ENCODE measurements at regions not wholly inside any gene's neighbourhood (a gene's known extent, or its start where the extent isn't known, plus 50 kb on each side); places are given as distances from the start of the nearest gene placed in this dataset.

DNA sequence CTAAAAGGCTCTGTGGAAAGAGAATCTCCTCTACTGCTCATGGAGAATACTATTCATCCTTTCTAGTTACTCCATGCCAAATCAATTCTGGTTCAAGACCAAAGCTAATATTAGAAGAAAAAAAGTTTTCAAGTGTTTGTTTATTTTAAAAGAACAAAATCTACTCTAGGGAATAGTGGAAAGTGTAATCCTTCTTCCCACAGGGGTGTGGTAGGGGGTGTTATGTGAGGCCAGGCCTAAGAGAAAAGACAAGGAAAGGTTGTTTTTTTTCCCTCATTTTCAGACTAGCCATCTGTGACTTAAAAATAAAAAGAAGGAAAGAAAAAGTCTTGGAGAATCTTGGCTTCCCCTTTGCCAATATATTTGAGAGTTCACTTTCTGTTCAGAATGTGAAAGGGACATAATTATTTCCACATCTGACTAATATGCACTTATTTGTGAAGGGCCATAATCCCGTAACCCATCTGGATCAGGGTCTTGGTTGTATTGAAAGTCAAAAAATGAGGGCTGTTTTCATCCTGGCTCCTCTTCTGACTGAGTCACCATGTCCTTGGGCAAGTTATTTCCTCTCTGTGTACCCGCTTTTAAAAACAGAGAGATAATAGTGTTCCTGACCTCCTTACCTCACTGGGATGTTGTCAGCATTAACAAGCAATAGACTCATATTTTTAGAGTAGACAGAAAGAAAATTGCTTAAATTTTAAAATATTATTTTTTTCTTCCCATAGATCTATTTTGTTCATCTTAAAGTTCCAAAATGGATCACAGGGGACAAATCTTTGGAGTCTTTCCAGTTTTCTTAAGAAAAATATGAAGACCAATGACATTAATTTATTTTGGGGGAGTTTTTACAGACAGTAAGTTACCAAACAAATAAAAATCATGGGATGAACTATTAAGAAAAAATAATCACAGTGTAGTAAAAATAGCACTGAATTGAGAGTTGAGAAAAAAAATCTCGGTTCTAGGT lies 233.7 kb downstream of the IBTK start:
- Mint-ChIP-seq H3K27me3 (peaks cover 1% of the 10 kb centered on the region), H3K4me1 (no peaks in the 10 kb centered on the region), H3K4me3 (no peak overlapping the region), H3K27ac (no peak overlapping the region), H3K9me3 (peaks cover 0 to 3% (median 2%) of the 10 kb centered on the region in 3 donors), H3K36me3 (no peaks in the 10 kb centered on the region)

DNA sequence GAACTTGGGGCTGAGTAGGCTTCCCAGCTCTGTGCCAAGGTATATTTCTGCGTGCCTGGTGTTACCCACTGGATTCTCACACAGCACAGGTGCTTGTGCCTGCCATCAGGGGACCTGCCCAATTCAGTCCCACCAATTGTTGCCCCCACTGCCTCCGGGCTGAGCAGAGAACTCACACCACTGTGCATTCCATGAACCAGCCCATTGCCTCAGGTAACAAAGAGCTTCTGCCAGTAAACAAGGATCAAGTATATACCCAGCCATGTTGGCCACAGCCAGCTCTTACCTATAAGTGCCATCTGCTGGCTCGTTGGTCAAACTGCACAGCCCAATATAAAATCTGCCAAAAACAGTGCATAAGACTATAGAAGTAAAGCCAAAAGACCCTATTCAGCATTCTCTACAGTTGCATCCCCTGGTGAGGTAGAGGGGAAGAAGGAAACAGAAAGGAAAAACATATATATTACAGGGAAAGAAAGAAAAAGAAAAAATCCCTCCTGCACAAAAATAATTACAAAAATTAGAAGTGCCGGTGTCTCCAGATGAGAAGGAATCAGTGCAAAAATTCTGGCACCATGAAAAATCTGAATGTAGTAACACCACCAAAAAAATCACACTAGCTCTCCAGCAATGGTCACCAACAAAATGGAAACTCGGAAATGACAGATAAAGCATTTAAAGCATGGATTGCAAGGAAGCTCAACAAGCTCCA lies 241.4 kb downstream of the IBTK start:
- H3K27me3 Mint-ChIP-seq = no peaks in the 10 kb centered on the region
- peak overlapping the region in 2 of 4 donors; percentile 24 to 67 for H3K4me3 Mint-ChIP-seq
- H3K27ac Mint-ChIP-seq = peak overlapping the region in 2 of 3 donors; percentile 37 to 40
- H3K4me1 Mint-ChIP-seq = no peaks in the 10 kb centered on the region
- peaks cover 0 to 4% (median 3%) of the 10 kb centered on the region in 3 donors for H3K9me3 Mint-ChIP-seq
- no peaks in the 10 kb centered on the region for H3K36me3 Mint-ChIP-seq

DNA sequence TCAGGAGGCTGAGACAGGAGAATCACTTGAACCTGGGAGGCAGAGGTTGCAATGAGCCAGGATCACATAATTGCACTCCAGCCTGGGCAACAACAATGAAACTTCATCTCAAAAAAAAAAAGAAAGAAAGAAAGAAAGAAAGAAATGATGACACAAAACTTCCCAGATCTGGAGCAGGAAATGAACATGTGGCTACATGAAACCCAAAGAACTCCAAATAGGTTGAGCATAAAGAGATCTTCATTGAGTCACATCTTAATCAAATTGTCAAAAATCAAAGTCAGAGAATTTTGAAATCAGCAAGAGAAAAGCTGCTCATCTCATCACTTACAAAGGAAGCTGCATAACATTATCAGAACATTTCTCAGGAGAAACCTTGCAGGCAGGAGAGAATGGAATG lies 247.0 kb downstream of the IBTK start:
- Mint-ChIP-seq H3K9me3 (peaks cover 0 to 2% (median 0%) of the 10 kb centered on the region in 3 donors), H3K36me3 (no peaks in the 10 kb centered on the region), H3K27me3 (peaks cover 1% of the 10 kb centered on the region), H3K4me3 (no peak overlapping the region), H3K4me1 (no peaks in the 10 kb centered on the region), H3K27ac (no peak overlapping the region)

DNA sequence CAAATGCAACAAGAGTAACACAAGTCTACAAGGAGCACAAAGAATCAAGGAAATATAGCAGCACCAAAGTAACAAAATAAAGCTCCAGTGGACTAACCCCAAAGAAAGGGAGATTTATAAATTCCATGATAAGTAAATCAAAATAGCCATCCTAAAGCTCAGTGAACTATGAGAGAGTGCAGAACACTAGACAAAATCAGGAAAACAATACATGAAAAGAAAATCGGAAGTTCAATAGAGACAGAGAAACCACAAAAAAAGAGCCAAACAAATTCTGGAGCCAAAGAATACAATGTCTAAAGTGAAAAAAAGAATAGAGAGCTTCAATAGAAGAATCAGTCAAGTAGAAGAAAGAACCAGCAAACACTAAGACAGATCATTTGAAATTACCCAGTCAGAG lies 247.3 kb upstream of the TENT5A start:
- no peak overlapping the region for H3K27ac Mint-ChIP-seq
- peaks cover 1% of the 10 kb centered on the region for H3K27me3 Mint-ChIP-seq
- no peaks in the 10 kb centered on the region for H3K4me1 Mint-ChIP-seq
- no peaks in the 10 kb centered on the region for H3K36me3 Mint-ChIP-seq
- H3K9me3 Mint-ChIP-seq = peaks cover 0 to 2% (median 0%) of the 10 kb centered on the region in 3 donors
- no peak overlapping the region for H3K4me3 Mint-ChIP-seq

DNA sequence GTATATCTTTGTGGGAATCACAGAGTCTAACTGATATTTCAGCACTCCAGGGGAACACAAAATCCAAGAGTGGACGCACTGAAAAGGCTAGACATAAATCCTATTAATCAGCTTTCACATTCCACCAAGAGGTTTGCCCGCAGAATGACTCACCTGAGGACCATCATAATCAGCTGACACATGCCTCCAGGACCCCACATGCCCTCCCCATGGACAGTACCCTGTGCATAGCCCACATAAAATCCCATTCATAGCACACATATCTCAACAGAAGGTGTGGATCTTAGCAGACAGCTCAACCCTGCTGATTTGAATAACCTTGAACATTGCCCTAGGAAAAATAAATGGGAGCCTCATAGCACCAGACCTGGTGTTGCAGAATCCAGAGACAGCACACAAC lies 246.8 kb upstream of the TENT5A start:
- Mint-ChIP-seq H3K27ac (no peak overlapping the region), H3K36me3 (no peaks in the 10 kb centered on the region), H3K27me3 (peaks cover 1% of the 10 kb centered on the region), H3K4me3 (no peak overlapping the region), H3K4me1 (no peaks in the 10 kb centered on the region), H3K9me3 (peaks cover 0 to 2% (median 0%) of the 10 kb centered on the region in 3 donors)

DNA sequence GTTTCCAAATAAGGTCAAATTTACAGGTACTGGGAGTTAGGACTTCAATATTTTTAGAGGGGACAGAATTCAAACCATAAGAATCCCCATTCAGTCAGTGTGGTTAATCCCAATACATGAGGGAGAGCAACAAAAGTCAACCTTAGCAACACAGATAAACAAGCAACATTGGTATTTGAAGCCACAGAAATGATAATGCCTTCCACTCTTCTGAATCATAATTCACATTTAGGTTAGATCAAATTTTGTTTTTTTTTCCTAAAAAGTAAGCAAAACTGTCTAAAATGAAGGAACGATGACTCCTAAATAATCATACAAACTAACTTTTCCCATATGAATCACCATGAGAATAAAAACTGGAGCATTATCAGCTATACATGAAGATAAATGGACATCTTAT lies 246.0 kb upstream of the TENT5A start:
- peaks cover 1% of the 10 kb centered on the region for H3K27me3 Mint-ChIP-seq
- H3K4me1 Mint-ChIP-seq = no peaks in the 10 kb centered on the region
- peaks cover 0 to 2% (median 0%) of the 10 kb centered on the region in 3 donors for H3K9me3 Mint-ChIP-seq
- peak overlapping the region in 1 of 3 donors; percentile 43 for H3K27ac Mint-ChIP-seq
- no peak overlapping the region for H3K4me3 Mint-ChIP-seq
- H3K36me3 Mint-ChIP-seq = no peaks in the 10 kb centered on the region

DNA sequence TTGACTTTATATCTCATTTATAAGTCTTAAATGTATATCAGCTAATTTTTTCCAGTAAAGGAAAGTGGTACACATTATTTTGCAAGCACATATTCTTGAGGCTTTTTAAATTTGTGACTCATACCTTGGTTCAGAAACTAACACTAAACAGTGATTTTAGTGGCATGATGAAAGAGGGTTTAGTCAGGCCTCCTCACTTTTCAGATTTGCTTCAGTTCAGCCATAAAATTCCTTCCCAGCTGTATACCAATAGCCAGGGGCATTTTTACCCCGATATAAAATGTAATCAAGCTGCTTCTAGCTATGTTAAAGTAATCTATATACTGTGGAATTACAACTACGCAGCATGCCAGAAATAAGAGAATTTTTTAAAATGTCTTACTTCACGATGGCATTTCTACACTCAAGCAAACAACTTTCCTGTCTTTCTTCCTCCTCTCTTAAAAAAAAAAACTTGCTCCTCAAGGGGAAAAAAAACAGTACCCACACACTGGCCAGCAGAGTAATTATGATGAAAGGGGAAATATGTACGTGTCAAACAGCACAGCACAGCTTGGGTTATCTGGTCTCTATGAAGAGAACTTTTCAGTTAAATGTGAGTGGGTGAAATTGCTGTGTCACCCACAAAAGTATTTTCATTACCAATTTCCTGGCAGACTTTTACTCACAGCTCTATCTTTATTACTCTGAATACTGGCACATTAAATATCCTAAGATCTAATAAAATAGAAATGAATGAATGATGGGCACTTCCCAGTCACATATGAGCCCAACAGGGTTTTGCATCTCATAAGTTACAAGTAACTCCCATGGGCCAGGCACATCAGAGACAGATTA lies 244.8 kb upstream of the TENT5A start:
- peaks cover 0 to 2% (median 0%) of the 10 kb centered on the region in 3 donors for H3K9me3 Mint-ChIP-seq
- H3K36me3 Mint-ChIP-seq = no peaks in the 10 kb centered on the region
- peaks cover 1% of the 10 kb centered on the region for H3K27me3 Mint-ChIP-seq
- H3K4me3 Mint-ChIP-seq = no peak overlapping the region
- H3K4me1 Mint-ChIP-seq = no peaks in the 10 kb centered on the region
- no peak overlapping the region for H3K27ac Mint-ChIP-seq

DNA sequence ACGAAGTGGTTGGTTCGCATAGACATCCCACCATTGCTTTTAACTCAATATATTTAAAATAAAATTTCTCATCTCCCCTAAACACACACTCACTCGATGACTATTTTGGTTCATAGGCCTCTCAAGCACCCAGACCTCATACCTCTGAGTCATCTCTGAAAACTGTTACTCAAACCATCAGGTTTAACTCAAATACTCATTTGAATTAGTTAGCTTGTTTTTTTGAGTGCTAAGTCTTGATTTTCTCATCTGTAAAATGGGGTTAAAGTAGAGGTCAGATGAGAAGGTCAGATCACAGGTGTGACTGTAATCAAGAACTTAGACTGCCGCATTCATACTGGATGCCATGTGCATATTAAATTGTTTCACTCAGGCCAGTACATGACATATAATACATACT lies 243.9 kb upstream of the TENT5A start:
- Mint-ChIP-seq H3K4me3 (no peak overlapping the region), H3K27me3 (peaks cover 1% of the 10 kb centered on the region), H3K4me1 (no peaks in the 10 kb centered on the region), H3K36me3 (no peaks in the 10 kb centered on the region), H3K9me3 (peaks cover 0 to 2% (median 0%) of the 10 kb centered on the region in 3 donors), H3K27ac (no peak overlapping the region)

DNA sequence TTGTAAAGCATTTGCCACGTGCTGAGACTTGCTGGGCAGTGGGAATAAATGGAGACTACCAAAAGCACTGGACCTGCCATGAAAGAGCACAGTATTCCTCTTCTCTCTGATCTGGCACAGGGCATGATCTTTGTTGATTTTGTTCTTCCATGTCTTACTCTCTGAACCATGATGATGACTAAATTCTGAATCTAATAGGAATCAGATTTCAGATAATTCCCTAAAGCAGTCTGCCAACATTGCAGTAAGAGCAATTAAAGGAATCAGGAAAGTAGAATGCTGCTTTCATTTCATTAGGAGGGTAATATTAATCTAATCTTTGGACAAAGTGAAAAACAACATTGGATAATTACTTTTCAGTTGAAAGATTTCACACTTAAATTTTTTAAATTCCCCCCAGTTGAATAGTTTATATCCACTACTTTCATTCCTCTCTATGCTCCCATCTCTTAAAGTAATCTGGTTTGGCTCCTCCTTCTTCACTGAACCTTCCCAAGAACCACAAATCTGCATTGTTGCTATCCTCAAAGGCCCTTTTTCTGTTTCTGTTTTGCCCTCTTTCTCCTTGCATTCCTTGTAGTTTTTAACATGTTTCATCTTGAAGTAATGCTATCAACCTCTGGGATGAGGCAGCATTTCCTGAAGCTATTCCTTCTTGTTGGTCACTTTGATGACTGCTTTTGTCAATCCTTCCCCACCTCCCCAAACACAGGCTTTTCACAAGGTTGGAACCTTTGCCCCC lies 243.2 kb upstream of the TENT5A start:
- no peak overlapping the region for H3K4me3 Mint-ChIP-seq
- H3K36me3 Mint-ChIP-seq = no peaks in the 10 kb centered on the region
- peaks cover 1% of the 10 kb centered on the region for H3K27me3 Mint-ChIP-seq
- peaks cover 0 to 4% (median 0%) of the 10 kb centered on the region in 3 donors for H3K9me3 Mint-ChIP-seq
- no peaks in the 10 kb centered on the region for H3K4me1 Mint-ChIP-seq
- H3K27ac Mint-ChIP-seq = no peak overlapping the region

DNA sequence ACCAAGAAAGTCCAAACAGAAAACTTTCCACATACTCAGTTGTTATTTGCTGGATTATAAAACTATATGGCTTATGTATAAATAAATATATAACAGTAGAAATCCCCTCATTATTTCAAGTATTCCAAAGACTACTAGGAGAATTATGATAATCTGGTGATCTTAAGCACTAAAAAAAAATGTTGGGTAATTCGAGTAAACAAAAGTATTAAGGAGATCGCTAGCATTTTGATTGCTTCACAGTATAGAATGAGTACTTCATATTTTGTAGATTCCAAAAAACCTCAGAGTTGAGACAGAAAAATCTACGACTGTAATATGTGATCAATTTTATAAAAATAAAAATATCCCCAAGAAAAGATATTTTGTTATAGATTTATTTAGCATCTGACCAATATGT lies 236.4 kb upstream of the TENT5A start:
- H3K9me3 Mint-ChIP-seq = peaks cover 0 to 6% (median 0%) of the 10 kb centered on the region in 3 donors
- no peak overlapping the region for H3K4me3 Mint-ChIP-seq
- no peaks in the 10 kb centered on the region for H3K27me3 Mint-ChIP-seq
- H3K36me3 Mint-ChIP-seq = no peaks in the 10 kb centered on the region
- no peak overlapping the region for H3K27ac Mint-ChIP-seq
- no peaks in the 10 kb centered on the region for H3K4me1 Mint-ChIP-seq

DNA sequence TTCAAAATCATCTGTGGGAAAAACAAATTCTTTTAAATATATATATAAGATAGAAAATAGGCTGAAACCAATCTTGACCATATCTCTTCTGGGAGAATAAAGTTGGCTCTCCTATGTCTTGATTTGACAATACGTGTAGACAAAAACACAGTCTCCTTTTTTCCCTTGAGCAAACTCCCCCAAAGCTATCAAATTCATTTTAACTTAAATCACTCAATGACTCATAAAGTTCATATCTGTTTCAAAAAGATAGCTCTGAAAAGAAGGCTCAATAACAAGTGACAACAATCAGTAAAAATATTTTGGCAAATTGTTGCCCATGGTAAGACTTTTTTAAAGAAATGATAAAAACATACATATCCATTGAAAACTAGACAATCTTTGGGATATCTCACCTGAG lies 236.0 kb upstream of the TENT5A start:
- peaks cover 0 to 6% (median 0%) of the 10 kb centered on the region in 3 donors for H3K9me3 Mint-ChIP-seq
- no peaks in the 10 kb centered on the region for H3K36me3 Mint-ChIP-seq
- H3K27me3 Mint-ChIP-seq = no peaks in the 10 kb centered on the region
- H3K4me3 Mint-ChIP-seq = no peak overlapping the region
- no peak overlapping the region for H3K27ac Mint-ChIP-seq
- H3K4me1 Mint-ChIP-seq = no peaks in the 10 kb centered on the region

DNA sequence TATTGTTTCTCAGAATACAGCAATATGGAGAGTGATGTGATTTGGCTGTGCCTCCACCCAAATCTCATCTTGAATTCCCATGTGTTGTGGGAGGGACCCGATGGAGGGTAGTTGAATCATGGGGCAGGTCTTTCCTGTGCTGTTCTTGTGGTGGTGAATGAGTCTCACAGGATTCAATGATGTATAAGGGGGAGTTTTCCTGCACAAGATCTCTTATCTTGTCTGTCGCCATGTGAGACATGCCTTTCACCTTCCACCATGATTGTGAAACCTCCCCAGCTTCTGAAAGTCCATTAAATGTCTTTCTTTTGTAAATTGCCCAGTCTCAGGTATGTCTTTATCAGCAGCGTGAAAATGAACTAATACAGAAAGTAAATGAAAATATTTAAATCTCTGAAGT lies 234.8 kb upstream of the TENT5A start:
- Mint-ChIP-seq H3K36me3 (no peaks in the 10 kb centered on the region), H3K4me1 (no peaks in the 10 kb centered on the region), H3K4me3 (no peak overlapping the region), H3K9me3 (peaks cover 0 to 6% (median 0%) of the 10 kb centered on the region in 3 donors), H3K27ac (no peak overlapping the region), H3K27me3 (no peaks in the 10 kb centered on the region)

DNA sequence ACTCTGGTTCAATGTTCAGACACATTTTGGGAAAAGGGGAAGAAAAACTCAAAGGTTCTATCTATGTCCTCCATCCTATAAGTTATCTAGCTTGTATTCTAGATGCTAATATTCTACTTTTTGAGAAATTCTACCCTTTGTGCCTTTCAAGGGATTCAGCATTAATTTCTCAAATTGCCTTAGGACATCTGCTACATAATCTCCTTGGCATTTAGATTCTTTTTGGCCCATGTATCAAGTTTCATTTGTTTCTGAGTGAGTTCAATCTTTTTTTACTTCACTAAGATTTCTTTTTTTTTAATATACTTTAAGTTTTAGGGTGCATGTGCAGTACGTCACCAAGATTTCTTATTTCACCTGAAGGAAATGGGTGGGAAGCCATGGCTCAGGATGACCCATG lies 232.7 kb upstream of the TENT5A start:
- Mint-ChIP-seq H3K4me3 (no peak overlapping the region), H3K9me3 (peaks cover 0 to 3% (median 0%) of the 10 kb centered on the region in 3 donors), H3K27ac (no peak overlapping the region), H3K4me1 (no peaks in the 10 kb centered on the region), H3K27me3 (peaks cover 2% of the 10 kb centered on the region), H3K36me3 (no peaks in the 10 kb centered on the region)

DNA sequence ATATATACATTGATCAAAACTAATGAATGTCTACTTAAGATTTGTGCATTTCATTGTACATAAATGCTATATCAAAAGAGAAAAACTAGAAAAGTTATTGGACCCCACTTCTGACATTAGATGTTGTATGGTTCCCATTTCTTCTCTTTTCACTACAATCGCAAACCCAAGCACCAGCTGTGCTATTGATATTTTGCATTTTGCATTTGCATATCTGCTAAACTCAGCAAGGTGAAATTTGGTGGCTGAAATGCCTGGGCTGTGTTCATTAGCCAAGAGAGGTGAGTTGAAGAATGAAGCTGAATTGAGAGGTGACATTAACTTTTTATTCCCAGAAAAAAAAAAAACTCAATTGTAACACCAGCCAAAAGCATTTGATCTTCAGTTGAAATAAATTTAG lies 232.1 kb upstream of the TENT5A start:
- no peaks in the 10 kb centered on the region for H3K4me1 Mint-ChIP-seq
- H3K4me3 Mint-ChIP-seq = no peak overlapping the region
- H3K27ac Mint-ChIP-seq = no peak overlapping the region
- peaks cover 2% of the 10 kb centered on the region for H3K27me3 Mint-ChIP-seq
- H3K36me3 Mint-ChIP-seq = no peaks in the 10 kb centered on the region
- peaks cover 0 to 3% (median 0%) of the 10 kb centered on the region in 3 donors for H3K9me3 Mint-ChIP-seq

Measured in IgD-negative memory B cell (primary cell).